WI38 (cell line): ENCODE measurements at regions not wholly inside any gene's neighbourhood (a gene's known extent, or its start where the extent isn't known, plus 50 kb on each side); places are given as distances from the start of the nearest gene placed in this dataset.

ENCODE experiments used
- H3K4me3 ChIP-seq: 2 replicates; pipeline ENCODE4 v1.5.1; 2011; ENCODE audit warnings: low read depth, mild to moderate bottlenecking, control low read depth, low read length
- CTCF ChIP-seq: IDR thresholded peaks from 2 replicates; pipeline ENCODE4 v1.5.1; 2012; ENCODE audit warnings: low read depth, mild to moderate bottlenecking, control low read depth, low read length

- TF ChIP-seq CTCF: no peak
- no peak overlapping the region for H3K4me3 ChIP-seq
These were observed 352.4 kb upstream of the ACVR2A start for GRCh38 chr2:147492471-147492870.

- TF ChIP-seq CTCF: no peak
- H3K4me3 ChIP-seq: no peak overlapping the region
These were observed 353.3 kb upstream of the ACVR2A start for GRCh38 chr2:147491506-147491905.

- TF ChIP-seq CTCF: no peak
- no peak overlapping the region for H3K4me3 ChIP-seq
These were observed 354.2 kb upstream of the ACVR2A start for GRCh38 chr2:147490401-147491261.

GRCh38 chr2:147488472-147488871 is 356.4 kb upstream of the ACVR2A start:
- no peak overlapping the region for H3K4me3 ChIP-seq
- no peak for TF ChIP-seq CTCF

- H3K4me3 ChIP-seq: no peak overlapping the region
- TF ChIP-seq CTCF: no peak
These were observed 356.9 kb upstream of the ACVR2A start for GRCh38 chr2:147487978-147488289.

- H3K4me3 ChIP-seq: no peak overlapping the region
- no peak for TF ChIP-seq CTCF
These were observed 357.4 kb upstream of the ACVR2A start for GRCh38 chr2:147487286-147487977.

GRCh38 chr2:147485210-147485851 is 359.5 kb upstream of the ACVR2A start:
- H3K4me3 ChIP-seq: no peak overlapping the region
- TF ChIP-seq CTCF: no peak
